GM23248 (cell line): ENCODE measurements at regions not wholly inside any gene's neighbourhood (a gene's known extent, or its start where the extent isn't known, plus 50 kb on each side); places are given as distances from the start of the nearest gene placed in this dataset.

Source experiments
- DNase-seq: peaks from one replicate; pipeline ENCODE4 v3.0.0-alpha.2; 2015
- H2AFZ ChIP-seq: fragments of 200-600 bp; sonication (generic); 2 replicates; pipeline ENCODE4 v1.6.1; 2016; ENCODE audit warnings: antibody characterized with exemption
- H3F3A ChIP-seq: fragments of 200-600 bp; sonication (generic); 2 replicates; pipeline ENCODE4 v1.6.1; 2016; ENCODE audit warnings: mild to moderate bottlenecking, antibody characterized with exemption, mixed run types; ENCODE audit not compliant: insufficient read depth
- H3K27ac ChIP-seq: fragments of 200-600 bp; sonication (generic); 2 replicates; pipeline ENCODE4 v1.5.1; 2016; ENCODE audit warnings: mild to moderate bottlenecking
- H3K27me3 ChIP-seq: fragments of 200-600 bp; sonication (generic); replicated peaks from 2 replicates; pipeline ENCODE4 v1.6.1; 2016; ENCODE audit warnings: mild to moderate bottlenecking; ENCODE audit not compliant: insufficient read depth
- H3K36me3 ChIP-seq: fragments of 200-600 bp; sonication (generic); 2 replicates; pipeline ENCODE4 v1.6.1; 2016; ENCODE audit warnings: low read depth, mild to moderate bottlenecking
- H3K4me1 ChIP-seq: fragments of 200-600 bp; sonication (generic); 2 replicates; pipeline ENCODE4 v1.6.1; 2016; ENCODE audit warnings: mild to moderate bottlenecking; ENCODE audit not compliant: insufficient read depth
- H3K4me2 ChIP-seq: fragments of 200-600 bp; sonication (generic); one replicate; pipeline ENCODE4 v1.6.1; 2016; ENCODE audit warnings: mild to moderate bottlenecking; ENCODE audit not compliant: unreplicated experiment
- H3K4me3 ChIP-seq: fragments of 200-600 bp; sonication (generic); 2 replicates; pipeline ENCODE4 v1.5.1; 2016; ENCODE audit warnings: mild to moderate bottlenecking
- H3K79me2 ChIP-seq: fragments of 200-600 bp; sonication (generic); 2 replicates; pipeline ENCODE4 v1.6.1; 2016; ENCODE audit warnings: mild to moderate bottlenecking; ENCODE audit not compliant: insufficient read depth
- H3K9ac ChIP-seq: fragments of 200-600 bp; sonication (generic); 2 replicates; pipeline ENCODE4 v1.6.1; 2016; ENCODE audit warnings: mild to moderate bottlenecking
- H3K9me2 ChIP-seq: fragments of 200-600 bp; sonication (generic); 2 replicates; pipeline ENCODE4 v1.6.1; 2016; ENCODE audit warnings: mixed run types, mild to moderate bottlenecking, moderate library complexity; ENCODE audit not compliant: insufficient read depth
- H3K9me3 ChIP-seq: fragments of 200-600 bp; sonication (generic); one replicate; pipeline ENCODE4 v1.6.1; 2017; ENCODE audit warnings: low read depth
- H4K20me1 ChIP-seq: fragments of 200-600 bp; sonication (generic); 2 replicates; pipeline ENCODE4 v1.6.0; 2016; ENCODE audit not compliant: insufficient read depth
- EZH2 ChIP-seq: fragments of 200-600 bp; sonication (generic); IDR thresholded peaks from 2 replicates; pipeline ENCODE4 v1.6.1; 2018; ENCODE audit warnings: antibody characterized with exemption, mild to moderate bottlenecking; ENCODE audit not compliant: insufficient read depth, poor library complexity, severe bottlenecking
- EZH2phosphoT487 ChIP-seq: fragments of 200-600 bp; sonication (generic); IDR thresholded peaks from 2 replicates; pipeline ENCODE4 v1.6.1; 2018; ENCODE audit warnings: antibody characterized with exemption, moderate library complexity, mild to moderate bottlenecking, low read depth; ENCODE audit not compliant: insufficient read depth
- WGBS, 2 experiments: methylation state at CpG; one replicate each; pipeline ENCODE4 v1.1.6; 2015 to 2017; ENCODE audit warnings: low lambda C conversion rate in 2 of 2, low coverage in 1 of 2; ENCODE audit errors: missing lambda C conversion rate in 2 of 2; 5-methylcytosine and 5-hydroxymethylcytosine counted together
- in situ Hi-C: fragments of 300-500 bp; cut with MboI; formaldehyde crosslinking; loops from 2 replicates; pipeline ENCODE4 v1.15.0; 2020

GRCh38 chr9:135338546-135338945 lies 141.0 kb upstream of the PPP1R26 start:
- Histone ChIP-seq H3K9me2 (no peaks in the 10 kb centered on the region), H3K4me1 (no peaks in the 10 kb centered on the region), H3K9me3 (no peaks in the 10 kb centered on the region), H4K20me1 (no peaks in the 10 kb centered on the region), H3K4me2 (no peak overlapping the region), H3F3A (no peaks in the 10 kb centered on the region), H3K9ac (no peak overlapping the region), H3K27ac (no peak overlapping the region), H3K4me3 (no peak overlapping the region), H3K27me3 (peaks cover 12% of the 10 kb centered on the region; the same call in 1 of the 2 replicates), H2AFZ (no peak overlapping the region), H3K79me2 (no peaks in the 10 kb centered on the region), H3K36me3 (no peaks in the 10 kb centered on the region)
- TF ChIP-seq EZH2phosphoT487, result no peak
- no peak for TF ChIP-seq EZH2
- WGBS, 2 experiments, result 63 to 68% methylated on average over 14 of the region's 14 CpGs
- DNase-seq, result no peak
- in situ Hi-C loops, result no loop called here

GRCh38 chr9:135339378-135339973 lies 140.1 kb upstream of the PPP1R26 start:
- Histone ChIP-seq H3K9ac (no peak overlapping the region), H3K4me1 (no peaks in the 10 kb centered on the region), H3K4me3 (no peak overlapping the region), H3K4me2 (no peak overlapping the region), H3K27me3 (peaks cover 16% of the 10 kb centered on the region; the same call in 1 of the 2 replicates), H4K20me1 (no peaks in the 10 kb centered on the region), H3F3A (no peaks in the 10 kb centered on the region), H3K9me3 (no peaks in the 10 kb centered on the region), H2AFZ (no peak overlapping the region), H3K36me3 (no peaks in the 10 kb centered on the region), H3K27ac (no peak overlapping the region), H3K9me2 (no peaks in the 10 kb centered on the region), H3K79me2 (no peaks in the 10 kb centered on the region)
- 43 to 45% methylated on average over 17 of the region's 17 CpGs for WGBS, 2 experiments
- in situ Hi-C loops, result no loop called here
- TF ChIP-seq EZH2, result no peak
- no peak for TF ChIP-seq EZH2phosphoT487
- DNase-seq, result no peak

GRCh38 chr9:135340143-135340655 lies 139.4 kb upstream of the PPP1R26 start:
- TF ChIP-seq EZH2 (no peak), EZH2phosphoT487 (no peak)
- 13 to 19% methylated on average over 12 of the region's 12 CpGs for WGBS, 2 experiments
- H3K9me2 ChIP-seq, result no peaks in the 10 kb centered on the region
- no peak overlapping the region for H3K4me3 ChIP-seq
- no peaks in the 10 kb centered on the region for H3F3A ChIP-seq
- H3K9me3 ChIP-seq, result no peaks in the 10 kb centered on the region
- no peak overlapping the region for H3K27ac ChIP-seq
- H3K27me3 ChIP-seq, result peaks cover 16% of the 10 kb centered on the region; the same call in 1 of the 2 replicates
- in situ Hi-C loops, result loop anchor here (10.0 kb wide), 1 partner anchor 255 kb away; the partner anchor contains the start of gene OLFM1
- no peaks in the 10 kb centered on the region for H3K36me3 ChIP-seq
- H3K4me1 ChIP-seq, result no peaks in the 10 kb centered on the region
- no peak overlapping the region for H3K9ac ChIP-seq
- no peak overlapping the region for H2AFZ ChIP-seq
- no peaks in the 10 kb centered on the region for H3K79me2 ChIP-seq
- no peak overlapping the region for H3K4me2 ChIP-seq
- no peak for DNase-seq
- H4K20me1 ChIP-seq, result no peaks in the 10 kb centered on the region

- in situ Hi-C loops, result loop anchor here (10.0 kb wide), 1 partner anchor 256 kb away; the partner anchor contains the start of gene OLFM1
- Histone ChIP-seq H2AFZ (no peak overlapping the region), H3K9me3 (no peaks in the 10 kb centered on the region), H3K27ac (no peak overlapping the region), H3K9me2 (no peaks in the 10 kb centered on the region), H4K20me1 (no peaks in the 10 kb centered on the region), H3K4me2 (no peak overlapping the region), H3K36me3 (no peaks in the 10 kb centered on the region), H3K4me1 (no peaks in the 10 kb centered on the region), H3K4me3 (no peak overlapping the region), H3K9ac (no peak overlapping the region), H3K27me3 (peaks cover 18% of the 10 kb centered on the region; the same call in 1 of the 2 replicates), H3F3A (no peaks in the 10 kb centered on the region), H3K79me2 (no peaks in the 10 kb centered on the region)
- 63 to 66% methylated on average over 20 of the region's 20 CpGs for WGBS, 2 experiments
- no peak for DNase-seq
- TF ChIP-seq EZH2phosphoT487, result no peak
- TF ChIP-seq EZH2, result no peak
Measured at GRCh38 chr9:135340726-135341475, 138.7 kb upstream of the PPP1R26 start.
